Mammary epithelial cell (primary cell): ENCODE measurements at regions not wholly inside any gene's neighbourhood (a gene's known extent, or its start where the extent isn't known, plus 50 kb on each side); places are given as distances from the start of the nearest gene placed in this dataset.

Source experiments
- CTCF ChIP-seq, 2 donors: IDR thresholded peaks in 1 of 2; conservative IDR thresholded peaks in 1 of 2; 2 replicates each; pipeline ENCODE4 v1.5.1; 2011 to 2012; ENCODE audit warnings: inconsistent platforms in 2 of 2, low read length in 2 of 2, mild to moderate bottlenecking in 2 of 2, control low read depth in 1 of 2, low read depth in 1 of 2; ENCODE audit not compliant: insufficient read depth in 1 of 2; ENCODE audit errors: extremely low read depth in 1 of 2
- EZH2 ChIP-seq: IDR thresholded peaks from 2 replicates; pipeline ENCODE4 v1.6.1; 2012; ENCODE audit warnings: low read length, inconsistent platforms, borderline replicate concordance

- no peak for TF ChIP-seq CTCF (conservative IDR thresholded peaks at IDR 0.05 in 1 of 2, IDR thresholded peaks at IDR 0.05 in 1 of 2; ENCODE audit: extremely low read depth in 1 of 2, insufficient read depth in 1 of 2, low read depth in 1 of 2, low read length in 2 of 2)
- no peak for TF ChIP-seq EZH2
Measured at GRCh38 chr1:221888218-221888617, 146.3 kb upstream of the DUSP10 start.
